ENCODE measurements at regions not wholly inside any gene's neighbourhood (a gene's known extent, or its start where the extent isn't known, plus 50 kb on each side); places are given as distances from the start of the nearest gene placed in this dataset.

- no peak for TF ChIP-seq POLR2A (IDR thresholded peaks at IDR 0.05; ENCODE audit: low read depth, low read length)
- TF ChIP-seq POLR2AphosphoS5 (IDR thresholded peaks at IDR 0.05; ENCODE audit: low read depth, low read length): no peak
These were observed 182.1 kb downstream of the NAF1 start for GRCh38 chr4:162984621-162985020.
